Stimulated activated CD4-positive, alpha-beta T cell treated with anti-CD3 and anti-CD28 coated beads, Interleukin-1b, Interleukin-23, amount 100 ng/mL, for 24 hours (primary cell): ENCODE measurements at regions not wholly inside any gene's neighbourhood (a gene's known extent, or its start where the extent isn't known, plus 50 kb on each side); places are given as distances from the start of the nearest gene placed in this dataset.

ENCODE experiments used
- DNase-seq, 4 experiments: peaks; one replicate each; pipeline ENCODE4 v3.0.0-alpha.2; 2020; ENCODE audit warnings: low read depth in 4 of 4, low spot score in 1 of 4

DNA sequence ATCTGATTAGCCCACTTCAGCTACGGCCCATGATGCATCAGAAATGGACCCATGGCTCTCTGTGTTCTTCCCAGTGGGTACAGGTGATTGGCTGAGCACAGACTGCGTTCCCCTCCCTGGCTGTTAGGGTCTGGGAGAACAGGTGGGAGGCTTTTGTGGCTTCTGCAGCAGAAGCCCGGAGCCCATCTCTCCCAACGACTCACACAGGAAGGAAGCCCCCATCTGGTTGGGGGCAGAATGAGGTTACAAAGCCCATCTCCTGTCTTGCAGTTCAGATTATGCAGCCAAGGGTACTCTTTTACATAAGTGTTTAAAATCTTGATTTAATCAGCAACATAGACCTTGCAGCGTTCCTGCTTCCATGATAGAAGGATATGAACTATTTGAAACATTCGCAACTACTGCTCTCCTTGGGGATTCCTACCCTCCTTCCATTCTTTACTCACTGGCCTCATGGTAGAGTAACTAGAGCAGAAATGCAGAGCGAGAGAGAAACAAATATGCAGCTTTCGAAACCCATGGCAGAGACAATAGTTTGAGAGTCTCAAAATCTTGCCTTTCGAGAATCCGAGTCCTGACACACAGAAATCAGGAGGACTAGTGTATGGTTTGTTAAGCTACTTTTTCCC, 291.3 kb downstream of the TLE3 start:
- no peak for DNase-seq

- no peak for DNase-seq
Measured at GRCh38 chr15:69807721-69808120, 290.0 kb downstream of the TLE3 start.

DNA sequence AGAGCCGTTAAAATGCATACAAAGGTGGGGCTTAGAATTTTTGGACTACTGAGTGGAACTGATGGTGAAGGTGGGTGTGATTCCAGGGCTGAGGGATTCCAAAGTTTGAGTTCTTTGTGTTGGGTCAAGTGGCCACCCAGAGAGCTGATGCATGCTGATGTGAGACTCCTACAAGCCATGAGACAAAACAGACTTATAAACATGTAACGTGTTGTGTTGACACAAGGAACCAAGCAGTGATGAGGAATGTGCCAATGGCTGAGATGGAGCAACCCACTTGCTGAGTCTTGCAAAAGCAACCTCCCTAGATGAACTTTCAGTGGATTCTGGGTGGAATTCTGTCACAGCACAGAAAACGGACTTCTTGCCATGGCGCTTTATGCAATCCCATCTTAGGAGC, 289.0 kb downstream of the TLE3 start:
- DNase-seq = no peak

- no peak for DNase-seq
Measured at GRCh38 chr15:69809421-69809820, 288.3 kb downstream of the TLE3 start.

DNA sequence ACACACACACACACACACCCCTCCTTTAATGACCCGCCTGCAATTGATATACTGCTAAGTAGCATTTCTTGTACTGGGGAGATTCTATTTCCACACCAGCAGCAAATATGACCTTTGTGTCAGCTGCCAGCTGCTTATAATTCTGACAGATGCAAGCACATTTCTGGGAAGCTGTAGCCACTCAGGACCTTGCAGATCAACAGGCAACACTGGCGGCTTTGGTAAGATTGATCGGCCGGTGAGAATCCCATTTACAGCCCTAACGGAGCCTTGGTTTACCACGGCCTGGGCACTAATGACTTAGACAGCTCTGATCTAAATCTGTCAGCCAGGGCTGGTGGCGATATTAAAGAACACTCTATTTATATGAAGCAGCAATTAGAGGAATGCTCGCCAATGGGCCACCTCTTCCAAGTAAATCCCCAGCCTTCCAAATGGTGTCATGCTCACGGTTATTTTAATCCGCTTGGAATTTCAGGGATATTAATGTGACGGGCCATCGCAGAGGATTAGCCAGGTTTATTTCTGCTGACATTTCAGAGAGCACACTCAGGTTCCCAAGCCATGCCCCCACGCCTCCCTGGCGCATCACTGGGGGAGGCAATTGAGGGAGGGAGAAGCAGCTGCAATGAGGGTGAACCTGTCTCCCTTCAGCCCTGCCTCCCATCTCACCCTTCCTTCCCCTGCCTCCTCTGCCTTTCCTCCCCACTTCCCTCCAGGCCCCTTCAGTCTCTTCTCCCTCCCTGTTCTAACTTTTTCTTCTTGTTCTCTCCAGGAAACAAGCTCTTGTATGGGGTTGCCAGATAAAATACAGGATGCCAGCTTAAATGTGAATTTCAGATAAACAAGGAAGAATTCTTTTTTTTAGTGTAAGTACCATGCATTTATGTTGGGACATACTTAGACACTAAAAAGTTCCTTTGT, 287.0 kb downstream of the TLE3 start:
- no peak for DNase-seq

DNA sequence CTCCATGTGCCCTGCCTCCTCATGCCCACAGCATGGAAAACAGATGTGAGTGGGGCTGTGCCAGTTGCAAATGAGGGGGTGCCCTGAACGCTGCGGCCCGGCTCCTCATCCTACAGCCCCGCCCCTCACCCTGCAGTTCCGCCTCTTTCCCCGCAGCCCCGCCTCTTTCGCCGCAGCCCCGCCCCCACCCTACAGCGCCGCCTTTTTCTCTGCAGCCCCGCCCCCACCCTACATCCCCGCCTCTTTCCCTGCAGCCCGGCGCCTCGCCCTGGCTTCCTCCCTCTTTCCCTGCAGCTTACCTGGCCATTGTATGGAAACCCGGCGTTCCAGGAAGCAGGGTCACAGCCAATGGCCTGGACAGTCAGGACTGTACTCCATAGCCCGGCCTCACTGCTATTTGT, 284.9 kb downstream of the TLE3 start:
- no peak for DNase-seq

GRCh38 chr15:69813881-69814280, 283.8 kb downstream of the TLE3 start:
- DNase-seq = no peak

DNA sequence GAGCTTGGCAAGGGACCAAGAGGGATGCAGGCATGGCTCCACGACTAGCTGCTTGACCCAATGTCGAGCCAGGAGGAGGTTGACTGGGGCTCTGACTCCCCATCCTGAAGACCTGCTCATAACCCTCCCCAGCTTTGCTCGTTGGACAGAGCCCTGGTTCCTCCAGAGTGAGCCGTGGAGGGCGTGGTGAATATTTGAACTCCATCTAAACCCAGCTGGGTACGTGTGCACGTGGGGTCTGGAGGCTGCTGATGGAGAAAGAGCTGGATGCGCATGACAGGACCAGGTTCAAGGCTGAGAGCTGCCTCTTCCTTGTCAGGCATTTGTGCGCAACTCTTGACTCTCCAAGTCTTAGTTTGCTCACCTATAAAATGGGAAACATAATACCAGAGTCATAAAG, 282.8 kb downstream of the TLE3 start:
- no peak for DNase-seq

DNA sequence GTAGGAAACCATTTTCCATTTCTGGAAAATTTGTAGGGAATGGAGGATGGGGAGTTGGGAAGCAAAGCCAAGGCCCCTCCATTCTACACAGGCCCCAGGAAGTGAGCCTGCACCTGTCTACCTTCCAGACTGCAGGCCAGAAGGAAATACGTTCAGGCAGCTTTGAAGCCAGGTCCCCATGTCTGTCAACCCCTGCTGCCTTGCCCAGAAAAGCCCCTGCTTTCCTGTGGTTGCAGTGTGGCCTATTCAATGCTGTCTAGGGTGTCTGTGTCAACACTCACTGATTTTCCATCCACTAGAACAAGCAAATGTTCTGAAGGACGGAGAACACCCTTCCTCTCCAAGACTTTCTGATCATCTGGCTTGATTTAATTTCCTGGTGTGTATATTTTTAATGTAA, 281.9 kb downstream of the TLE3 start:
- no peak for DNase-seq

DNA sequence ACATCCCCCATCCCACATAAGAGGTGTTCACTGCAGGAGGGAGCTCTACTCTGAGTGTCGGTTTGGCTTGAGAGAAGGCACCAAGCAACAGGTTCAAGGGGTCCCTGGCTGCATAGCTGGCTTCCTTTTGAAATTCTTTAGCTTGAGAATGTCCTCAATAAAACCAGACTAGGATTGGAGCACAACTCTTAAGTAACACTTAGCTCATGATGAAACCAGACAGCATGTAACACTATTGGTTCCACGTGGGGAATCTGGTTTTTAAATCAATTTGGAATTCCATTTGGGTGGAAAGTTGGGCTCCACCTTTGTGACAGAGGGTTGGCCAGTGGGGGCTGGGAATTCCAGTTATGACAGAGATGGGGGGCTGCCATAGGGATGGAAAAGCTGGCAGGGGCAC, 281.2 kb downstream of the TLE3 start:
- DNase-seq = no peak

- no peak for DNase-seq
Measured at GRCh38 chr15:69818529-69818928, 279.2 kb downstream of the TLE3 start.

DNA sequence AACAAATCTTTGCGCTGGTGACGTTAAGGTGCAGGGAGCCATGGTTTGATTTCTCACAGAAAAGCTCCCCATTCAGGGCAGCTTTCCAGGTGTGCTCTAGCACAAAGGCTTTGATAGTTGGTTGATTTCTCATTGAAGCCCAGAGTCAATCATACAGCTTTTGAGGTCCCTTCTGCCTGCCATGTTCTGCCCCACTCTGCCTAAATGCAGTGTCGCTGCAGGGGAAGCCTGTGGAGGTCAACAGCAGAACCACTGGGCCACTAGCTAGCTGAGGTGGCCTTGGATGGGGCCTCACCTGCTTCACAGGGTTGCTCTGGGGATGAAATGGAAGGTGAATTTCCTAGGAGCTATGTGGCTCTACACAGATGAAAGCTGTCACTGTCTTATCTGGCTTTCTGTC, 278.3 kb downstream of the TLE3 start:
- DNase-seq = no peak

GRCh38 chr15:69820819-69821218, 276.9 kb downstream of the TLE3 start:
- DNase-seq = no peak

GRCh38 chr15:69823223-69823907, 274.4 kb downstream of the TLE3 start:
- DNase-seq = no peak

GRCh38 chr15:69824075-69824876, 273.4 kb downstream of the TLE3 start:
- no peak for DNase-seq

DNA sequence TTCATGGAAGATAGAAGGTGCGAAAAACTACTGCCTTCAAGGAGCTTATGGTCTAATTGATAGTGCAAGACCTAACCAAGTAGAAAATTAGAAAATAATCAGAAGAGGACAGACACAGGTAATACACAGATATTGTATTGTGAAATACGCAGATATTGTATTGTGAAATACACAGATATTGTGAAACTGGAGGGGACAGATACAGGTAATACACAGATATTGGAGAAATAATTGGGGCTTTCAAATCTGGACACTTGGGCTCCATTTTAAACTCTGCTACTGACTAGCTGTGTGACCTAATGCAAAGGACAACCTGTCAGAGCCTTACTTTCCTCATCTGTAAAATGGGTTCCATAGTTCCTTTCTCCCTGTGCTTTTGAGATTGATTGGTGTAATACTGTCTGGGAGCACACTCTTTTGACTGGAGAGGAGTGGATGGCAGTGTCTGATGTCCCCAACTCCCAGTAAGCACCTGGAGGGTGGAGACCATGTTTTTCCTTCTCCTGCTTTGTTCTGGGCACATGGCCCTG, 272.8 kb downstream of the TLE3 start:
- no peak for DNase-seq

DNA sequence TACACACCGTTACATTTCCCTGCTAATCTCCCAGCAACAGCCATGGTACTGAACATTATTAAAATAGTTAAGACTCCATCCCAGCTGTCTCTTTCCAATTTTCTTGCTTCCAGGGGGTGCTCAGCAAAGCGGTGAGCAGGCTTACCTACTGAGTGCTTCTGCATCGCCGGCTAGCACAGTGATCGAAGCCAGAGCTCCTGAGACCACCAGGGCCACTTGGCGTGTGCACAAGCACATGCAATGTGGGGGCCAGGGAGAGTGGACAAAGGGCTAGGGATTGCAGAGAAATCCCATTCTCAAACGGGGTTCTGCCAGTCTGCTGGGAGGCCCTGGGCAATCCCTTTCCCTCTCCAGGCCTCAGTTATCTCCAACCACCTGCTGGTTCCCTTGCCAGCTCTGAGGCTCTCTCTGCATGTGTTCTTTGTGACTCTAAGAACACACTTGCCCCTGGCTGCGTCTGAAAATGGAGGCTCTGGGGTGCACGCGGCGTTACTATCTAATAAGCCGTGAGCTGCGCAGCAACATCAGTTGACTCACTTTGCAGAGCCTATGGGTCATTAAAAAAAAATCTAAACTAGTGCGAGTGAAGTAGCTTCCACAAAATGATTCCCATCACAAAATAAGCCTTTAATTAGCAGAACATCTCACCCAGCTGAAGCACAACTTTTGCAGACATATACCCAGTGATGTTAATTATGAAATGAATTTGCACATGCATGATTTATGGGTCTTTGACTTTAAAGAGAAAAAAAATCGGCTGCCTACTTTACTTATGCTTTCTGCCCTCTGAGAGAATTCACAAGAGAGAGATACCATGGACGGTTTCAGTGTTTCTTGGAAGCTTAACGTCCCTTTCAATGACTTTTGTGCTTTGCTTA, 271.5 kb downstream of the TLE3 start:
- DNase-seq = no peak

DNA sequence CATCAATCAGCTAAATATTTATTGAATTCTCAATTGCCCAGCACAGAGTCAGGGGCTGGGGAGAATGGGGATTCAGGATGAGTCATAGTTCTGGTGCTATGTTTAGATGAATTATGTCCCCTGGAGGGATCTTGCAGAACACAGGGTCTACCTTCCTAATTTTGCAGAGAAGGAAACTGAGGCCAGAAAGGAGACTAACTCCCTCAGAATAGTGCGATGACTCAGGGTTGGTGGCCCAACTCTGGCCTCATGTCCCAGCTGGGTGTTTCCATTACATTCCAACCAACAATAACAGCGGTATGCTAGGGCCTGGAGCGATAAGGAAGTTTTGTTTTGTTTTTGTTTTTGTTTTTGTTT, 270.9 kb downstream of the TLE3 start:
- DNase-seq = no peak

DNA sequence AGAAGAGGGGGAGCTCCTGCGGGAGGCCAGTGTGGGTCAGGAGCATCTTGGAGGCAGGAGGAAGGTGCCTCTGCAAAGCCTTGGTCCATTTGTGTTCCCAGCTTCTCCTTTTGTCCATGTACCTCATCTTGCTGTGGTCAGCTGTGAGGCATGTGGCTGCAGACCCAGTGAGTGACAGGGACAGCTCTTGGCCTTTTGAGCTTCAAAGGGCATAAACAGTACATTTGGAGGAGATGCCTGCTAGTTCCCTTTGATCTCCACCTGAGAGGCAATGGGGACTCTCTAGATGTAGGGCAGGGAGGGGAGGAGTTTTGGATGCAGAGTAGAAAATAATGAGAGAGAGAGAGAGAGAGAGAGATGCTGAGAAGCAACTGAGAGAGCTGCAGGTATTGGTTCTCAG, 270.0 kb downstream of the TLE3 start:
- no peak for DNase-seq

GRCh38 chr15:69828181-69828828, 269.4 kb downstream of the TLE3 start:
- no peak for DNase-seq
